ENCODE measurements at regions not wholly inside any gene's neighbourhood (a gene's known extent, or its start where the extent isn't known, plus 50 kb on each side); places are given as distances from the start of the nearest gene placed in this dataset.

GRCh38 chr2:173775440-173775839, 189.7 kb downstream of the SP3 start:
- peaks cover 3% of the 10 kb centered on the region for H3K4me1 Mint-ChIP-seq
- H3K9me3 Mint-ChIP-seq, result no peaks in the 10 kb centered on the region
- no peak for ATAC-seq (ENCODE audit: low read depth)
- no peak overlapping the region for H3K27ac Mint-ChIP-seq
- DNase-seq (ENCODE audit: low spot score in 2 of 2), result no peak
- peaks cover 5% of the 10 kb centered on the region for H3K27me3 Mint-ChIP-seq
- no peak overlapping the region for H3K4me3 Mint-ChIP-seq
- no peaks in the 10 kb centered on the region for H3K36me3 Mint-ChIP-seq

- Mint-ChIP-seq H3K27me3 (peaks cover 14% of the 10 kb centered on the region), H3K4me3 (no peak overlapping the region), H3K4me1 (no peaks in the 10 kb centered on the region), H3K9me3 (no peaks in the 10 kb centered on the region), H3K27ac (no peak overlapping the region), H3K36me3 (no peaks in the 10 kb centered on the region)
- no peak for DNase-seq (ENCODE audit: low spot score in 2 of 2)
- ATAC-seq (ENCODE audit: low read depth), result no peak
Measured at GRCh38 chr2:173782681-173783080, 182.5 kb downstream of the SP3 start.

GRCh38 chr2:173783382-173783781, 181.8 kb downstream of the SP3 start:
- no peaks in the 10 kb centered on the region for H3K9me3 Mint-ChIP-seq
- H3K27me3 Mint-ChIP-seq, result peaks cover 16% of the 10 kb centered on the region
- ATAC-seq (ENCODE audit: low read depth), result no peak
- H3K4me1 Mint-ChIP-seq, result no peaks in the 10 kb centered on the region
- H3K4me3 Mint-ChIP-seq, result no peak overlapping the region
- no peaks in the 10 kb centered on the region for H3K36me3 Mint-ChIP-seq
- DNase-seq (ENCODE audit: low spot score in 2 of 2), result no peak
- H3K27ac Mint-ChIP-seq, result no peak overlapping the region

GRCh38 chr2:173785813-173786212, 179.4 kb downstream of the SP3 start:
- Mint-ChIP-seq H3K4me3 (no peak overlapping the region), H3K9me3 (no peaks in the 10 kb centered on the region), H3K36me3 (no peaks in the 10 kb centered on the region)

GRCh38 chr2:173791502-173791901, 173.7 kb downstream of the SP3 start:
- Mint-ChIP-seq H3K4me3 (no peak overlapping the region), H3K4me1 (peaks cover 4% of the 10 kb centered on the region), H3K9me3 (no peaks in the 10 kb centered on the region), H3K36me3 (no peaks in the 10 kb centered on the region), H3K27ac (no peak overlapping the region), H3K27me3 (peaks cover 12% of the 10 kb centered on the region)
- DNase-seq (ENCODE audit: low spot score in 2 of 2), result no peak
- ATAC-seq (ENCODE audit: low read depth), result no peak

More at GRCh38 chr2:173785813-173786212, 179.4 kb downstream of the SP3 start:
- H3K27me3 Mint-ChIP-seq, result peaks cover 16% of the 10 kb centered on the region
- H3K27ac Mint-ChIP-seq, result no peak overlapping the region
- DNase-seq (ENCODE audit: low spot score in 2 of 2) (no peak), ATAC-seq (ENCODE audit: low read depth) (no peak)
- no peaks in the 10 kb centered on the region for H3K4me1 Mint-ChIP-seq

GRCh38 chr2:173792166-173792565, 173.0 kb downstream of the SP3 start:
- Mint-ChIP-seq H3K4me1 (peaks cover 4% of the 10 kb centered on the region), H3K27me3 (peaks cover 12% of the 10 kb centered on the region), H3K27ac (no peak overlapping the region), H3K36me3 (no peaks in the 10 kb centered on the region), H3K9me3 (no peaks in the 10 kb centered on the region), H3K4me3 (no peak overlapping the region)
- ATAC-seq (ENCODE audit: low read depth), result no peak
- no peak for DNase-seq (ENCODE audit: low spot score in 2 of 2)

- Mint-ChIP-seq H3K4me1 (peaks cover 4% of the 10 kb centered on the region), H3K36me3 (no peaks in the 10 kb centered on the region), H3K4me3 (no peak overlapping the region), H3K27ac (no peak overlapping the region), H3K27me3 (peaks cover 12% of the 10 kb centered on the region), H3K9me3 (no peaks in the 10 kb centered on the region)
- DNase-seq (ENCODE audit: low spot score in 2 of 2) (no peak), ATAC-seq (ENCODE audit: low read depth) (no peak)
Measured at GRCh38 chr2:173792741-173793140, 172.4 kb downstream of the SP3 start.

GRCh38 chr2:173793709-173794565, 171.2 kb downstream of the SP3 start:
- Mint-ChIP-seq H3K27ac (no peak overlapping the region), H3K4me1 (peaks cover 4% of the 10 kb centered on the region), H3K4me3 (no peak overlapping the region), H3K9me3 (no peaks in the 10 kb centered on the region), H3K36me3 (no peaks in the 10 kb centered on the region), H3K27me3 (peaks cover 14% of the 10 kb centered on the region)
- DNase-seq (ENCODE audit: low spot score in 2 of 2), result no peak
- ATAC-seq (ENCODE audit: low read depth), result no peak

- no peaks in the 10 kb centered on the region for H3K9me3 Mint-ChIP-seq
- ATAC-seq (ENCODE audit: low read depth), result no peak
- H3K36me3 Mint-ChIP-seq, result no peaks in the 10 kb centered on the region
Measured at GRCh38 chr2:173797586-173798263, 167.4 kb downstream of the SP3 start.

GRCh38 chr2:173802518-173802917, 162.7 kb downstream of the SP3 start:
- ATAC-seq (ENCODE audit: low read depth) (no peak), DNase-seq (ENCODE audit: low spot score in 2 of 2) (no peak)
- Mint-ChIP-seq H3K27ac (no peak overlapping the region), H3K4me3 (no peak overlapping the region), H3K9me3 (no peaks in the 10 kb centered on the region), H3K27me3 (peaks cover 11% of the 10 kb centered on the region), H3K4me1 (no peaks in the 10 kb centered on the region), H3K36me3 (no peaks in the 10 kb centered on the region)

More at GRCh38 chr2:173797586-173798263, 167.4 kb downstream of the SP3 start:
- Mint-ChIP-seq H3K27ac (no peak overlapping the region), H3K4me1 (peaks cover 4% of the 10 kb centered on the region), H3K4me3 (no peak overlapping the region), H3K27me3 (peaks cover 12% of the 10 kb centered on the region)
- DNase-seq (ENCODE audit: low spot score in 2 of 2), result no peak

- ATAC-seq (ENCODE audit: low read depth), result no peak
- peaks cover 2% of the 10 kb centered on the region for H3K36me3 Mint-ChIP-seq
- H3K4me1 Mint-ChIP-seq, result no peaks in the 10 kb centered on the region
- H3K4me3 Mint-ChIP-seq, result no peak overlapping the region
- H3K27me3 Mint-ChIP-seq, result peaks cover 10% of the 10 kb centered on the region
- peaks cover 4% of the 10 kb centered on the region for H3K9me3 Mint-ChIP-seq
- H3K27ac Mint-ChIP-seq, result no peak overlapping the region
- no peak for DNase-seq (ENCODE audit: low spot score in 2 of 2)
Measured at GRCh38 chr2:173803449-173803848, 161.7 kb downstream of the SP3 start.

GRCh38 chr2:173806761-173807160, 158.4 kb downstream of the SP3 start:
- Mint-ChIP-seq H3K36me3 (peaks cover 2% of the 10 kb centered on the region), H3K9me3 (peaks cover 4% of the 10 kb centered on the region)

GRCh38 chr2:173808718-173809117, 156.5 kb downstream of the SP3 start:
- Mint-ChIP-seq H3K36me3 (peaks cover 2% of the 10 kb centered on the region), H3K4me1 (no peaks in the 10 kb centered on the region), H3K27ac (no peak overlapping the region), H3K9me3 (peaks cover 4% of the 10 kb centered on the region), H3K4me3 (no peak overlapping the region), H3K27me3 (peaks cover 7% of the 10 kb centered on the region)
- ATAC-seq (ENCODE audit: low read depth) (no peak), DNase-seq (ENCODE audit: low spot score in 2 of 2) (no peak)

More at GRCh38 chr2:173806761-173807160, 158.4 kb downstream of the SP3 start:
- Mint-ChIP-seq H3K4me3 (no peak overlapping the region), H3K4me1 (no peaks in the 10 kb centered on the region), H3K27ac (no peak overlapping the region), H3K27me3 (peaks cover 10% of the 10 kb centered on the region)
- no peak for ATAC-seq (ENCODE audit: low read depth)
- DNase-seq (ENCODE audit: low spot score in 2 of 2), result no peak

GRCh38 chr2:173812321-173812720, 152.9 kb downstream of the SP3 start:
- Mint-ChIP-seq H3K9me3 (peaks cover 4% of the 10 kb centered on the region), H3K4me3 (no peak overlapping the region), H3K27ac (no peak overlapping the region), H3K4me1 (no peaks in the 10 kb centered on the region), H3K27me3 (peaks cover 2% of the 10 kb centered on the region), H3K36me3 (peaks cover 2% of the 10 kb centered on the region)
- ATAC-seq (ENCODE audit: low read depth) (no peak), DNase-seq (ENCODE audit: low spot score in 2 of 2) (no peak)
